SKM-1 (cell line): ENCODE measurements at regions not wholly inside any gene's neighbourhood (a gene's known extent, or its start where the extent isn't known, plus 50 kb on each side); places are given as distances from the start of the nearest gene placed in this dataset.
"Not testable (repeated sequence)": the region's sequence is repeated elsewhere in the genome, so short reads cannot be mapped to it uniquely, and the experiment has no call there.

Source experiments
- DNase-seq: peaks from one replicate; lab custom pipeline; 2025; ENCODE audit not compliant: unreplicated experiment; lab: John Stamatoyannopoulos, UW

- DNase-seq: no peak
These were observed 54.8 kb downstream of the OTUD1 start for GRCh38 chr10:23493711-23494110.

GRCh38 chr10:23496727-23497126, 57.9 kb downstream of the OTUD1 start:
- DNase-seq: no peak

DNA sequence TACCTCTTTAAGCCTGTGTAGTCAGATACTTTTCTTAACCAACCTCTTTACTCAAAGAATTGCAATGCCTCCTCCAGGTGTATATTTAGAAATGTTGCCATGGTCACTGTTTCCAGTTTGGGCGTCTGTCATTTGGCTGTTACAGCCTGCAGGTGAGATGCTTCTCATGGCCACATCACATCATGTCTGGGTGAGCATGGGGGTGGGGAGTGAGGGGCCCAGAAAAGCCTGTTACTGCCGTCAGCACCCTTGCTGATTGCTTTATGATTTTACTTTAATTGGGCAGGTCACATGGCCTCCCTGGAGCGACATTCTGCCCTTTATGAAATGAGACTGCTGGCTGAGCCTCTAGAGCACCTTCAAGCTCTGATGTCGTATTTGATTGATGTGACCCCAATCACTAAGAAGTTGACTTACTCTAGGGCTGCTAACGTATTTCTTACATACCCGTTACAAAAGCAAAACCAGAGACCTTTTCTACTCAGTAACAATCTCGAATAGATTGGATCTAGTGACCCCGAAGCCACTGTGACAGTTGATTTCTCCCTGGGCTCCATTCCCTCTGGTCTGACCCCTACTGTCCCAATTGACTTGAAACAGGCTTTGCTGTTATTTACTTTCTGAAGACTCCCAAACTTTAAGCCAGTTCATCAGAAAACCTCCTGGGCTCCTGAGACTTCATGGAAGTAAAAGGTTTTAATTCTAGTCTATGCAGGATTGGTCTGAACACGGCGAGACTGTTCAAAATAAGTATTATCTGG, 60.7 kb downstream of the OTUD1 start:
- no peak for DNase-seq

GRCh38 chr10:23505797-23506465, 67.1 kb downstream of the OTUD1 start:
- no peak for DNase-seq

- DNase-seq: no peak
These were observed 73.6 kb downstream of the OTUD1 start for GRCh38 chr10:23512355-23513058.

DNA sequence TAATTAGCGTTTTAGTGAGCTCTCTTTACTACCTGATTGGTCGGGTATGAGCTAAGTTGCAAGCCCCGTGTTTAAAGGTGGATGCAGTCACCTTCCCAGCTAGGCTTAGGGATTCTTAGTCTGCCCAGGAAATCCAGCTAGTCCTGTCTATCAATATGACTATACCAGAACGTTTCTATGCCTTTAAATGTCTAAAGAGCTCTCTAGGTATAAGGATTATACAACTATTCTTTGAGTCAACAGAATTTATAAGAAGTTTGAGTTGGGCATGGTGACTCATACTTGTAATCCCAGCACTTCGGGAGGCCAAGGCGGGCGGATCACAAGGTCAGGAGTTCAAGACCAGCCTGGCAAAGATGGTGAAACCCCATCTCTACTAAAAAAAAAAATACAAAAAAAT, 74.7 kb downstream of the OTUD1 start:
- DNase-seq: not testable (repeated sequence)

DNA sequence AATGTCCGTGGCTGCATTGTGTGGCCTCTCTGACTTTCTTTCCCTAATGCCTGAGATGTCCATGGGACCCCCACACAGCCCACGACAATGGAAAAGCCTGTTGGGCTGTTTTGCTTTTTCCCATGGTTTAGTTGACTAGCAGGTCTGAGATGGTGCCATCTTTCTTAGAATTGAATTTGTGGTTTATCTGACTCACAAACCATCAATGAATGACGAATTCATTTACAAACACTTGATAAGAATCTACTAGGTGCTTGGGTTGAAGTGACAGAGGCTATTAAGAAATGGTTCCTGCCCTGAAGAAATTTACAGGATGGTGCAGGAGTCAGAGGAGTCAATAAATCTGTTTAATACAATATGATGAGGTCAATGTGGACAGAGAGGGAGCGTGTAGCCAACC, 75.4 kb downstream of the OTUD1 start:
- no peak for DNase-seq

DNA sequence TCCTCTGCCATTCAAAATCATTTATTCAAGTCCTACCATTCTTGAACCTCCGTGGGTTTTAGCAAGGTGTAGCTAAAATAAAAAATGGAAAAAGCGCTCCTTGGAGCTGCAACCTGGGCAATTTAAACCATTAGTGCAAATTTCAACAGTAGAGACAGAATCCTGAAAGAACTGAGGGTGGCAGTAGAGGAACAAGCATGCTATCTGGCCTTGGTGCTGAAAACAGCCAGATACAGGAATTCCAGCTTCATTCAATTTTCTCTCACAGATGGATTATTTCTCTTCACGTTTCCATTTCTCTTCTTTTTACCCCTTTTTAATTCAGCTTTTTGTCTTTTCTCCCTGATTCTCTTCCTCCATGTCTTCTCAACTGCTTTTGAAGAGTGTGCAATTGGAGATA, 77.7 kb downstream of the OTUD1 start:
- no peak for DNase-seq

GRCh38 chr10:23517155-23517554, 78.3 kb downstream of the OTUD1 start:
- no peak for DNase-seq

DNA sequence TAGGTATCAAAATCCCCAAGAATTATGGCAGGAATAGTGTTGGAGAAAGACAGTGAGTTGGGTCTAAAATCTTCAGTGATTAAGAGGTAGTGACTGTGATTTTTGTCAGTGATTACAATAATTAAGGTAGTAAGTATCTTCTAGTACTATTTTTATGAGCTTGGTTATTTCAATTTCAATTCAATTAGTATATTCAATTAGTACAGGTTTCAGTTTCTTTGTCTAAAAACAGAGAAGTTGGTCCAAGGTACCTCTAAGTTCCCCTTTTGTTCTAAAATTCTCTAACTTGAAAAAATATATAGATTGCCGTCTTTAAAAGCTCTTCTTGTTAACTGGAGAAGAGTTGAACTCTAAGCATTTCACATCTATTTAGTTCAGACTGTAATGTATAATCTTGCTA, 82.9 kb downstream of the OTUD1 start:
- no peak for DNase-seq

GRCh38 chr10:23522345-23522744, 83.5 kb downstream of the OTUD1 start:
- no peak for DNase-seq

DNA sequence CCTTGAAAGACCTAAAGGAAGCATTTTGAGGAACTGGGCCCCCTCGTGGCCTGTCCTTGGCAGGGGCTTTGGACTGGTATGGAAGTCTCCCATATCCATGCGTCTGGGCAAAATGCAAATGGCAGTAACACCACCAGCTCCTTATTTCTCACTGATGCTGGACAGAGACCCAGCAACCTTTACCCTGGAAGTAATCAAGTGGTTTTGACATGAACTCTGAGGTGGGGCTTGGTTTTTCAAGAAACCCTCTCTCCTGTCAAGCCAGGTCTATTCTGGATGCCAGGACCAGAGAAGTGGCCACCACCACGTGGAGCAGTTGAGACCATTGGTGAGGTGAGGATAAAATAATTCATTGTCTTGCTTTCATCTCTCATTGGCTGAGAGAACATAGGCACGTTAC, 84.4 kb downstream of the OTUD1 start:
- no peak for DNase-seq

- DNase-seq: no peak
These were observed 86.5 kb downstream of the OTUD1 start for GRCh38 chr10:23525406-23525805.

DNA sequence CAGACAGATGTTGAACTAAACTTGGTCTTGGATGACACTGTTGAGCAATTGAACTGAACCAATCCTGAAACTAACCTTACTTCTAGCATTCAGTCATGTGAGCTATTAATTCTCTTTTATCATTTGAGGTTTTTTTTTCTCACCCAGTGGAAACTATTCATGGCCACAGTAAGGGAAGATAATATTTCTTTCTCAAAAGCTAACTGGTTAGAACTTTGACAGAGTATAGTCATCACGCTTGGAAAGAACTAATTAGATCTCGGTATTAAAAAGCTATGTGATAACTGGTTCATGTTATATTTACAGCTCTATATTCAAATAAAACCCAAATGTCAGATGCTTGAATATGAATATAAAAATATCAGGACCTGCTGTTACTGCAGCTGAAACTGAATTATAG, 89.5 kb downstream of the OTUD1 start:
- DNase-seq: no peak

DNA sequence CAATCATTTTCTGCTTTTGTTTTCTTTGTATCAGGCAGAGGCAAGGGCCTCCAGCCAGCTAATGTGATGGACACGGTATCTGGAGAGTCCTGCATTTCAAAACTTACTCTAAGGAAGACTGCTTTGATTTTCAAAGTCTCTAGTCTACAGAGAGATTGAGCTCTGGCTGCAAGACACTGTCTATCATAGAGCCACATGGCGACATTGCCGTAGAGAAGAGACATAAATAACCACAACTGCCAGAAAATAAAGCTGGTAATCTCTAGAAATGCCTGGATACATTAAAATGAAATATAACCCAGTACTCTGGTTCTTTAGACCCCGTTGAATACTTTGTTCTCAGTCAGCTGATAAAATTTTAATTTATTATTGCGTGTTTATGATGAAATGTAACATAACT, 90.8 kb downstream of the OTUD1 start:
- no peak for DNase-seq

DNA sequence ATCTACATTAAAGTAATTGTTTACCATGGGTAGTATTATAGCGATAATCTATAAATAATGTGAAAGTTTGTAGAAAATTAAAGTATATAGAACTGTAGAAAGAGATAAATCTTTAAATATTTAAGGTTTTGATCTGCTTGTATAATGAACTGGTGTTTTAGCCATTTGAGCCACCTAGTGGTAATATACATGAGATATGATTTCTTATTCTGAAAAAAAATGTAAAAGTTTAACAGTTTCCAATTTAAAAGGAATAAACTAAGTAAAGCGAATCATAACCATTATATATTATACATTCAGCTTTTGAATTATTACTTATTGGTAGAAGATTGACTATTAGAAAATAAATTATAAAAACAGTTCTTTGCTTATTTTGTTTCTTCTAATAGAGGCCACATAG, 91.2 kb downstream of the OTUD1 start:
- DNase-seq: no peak

DNA sequence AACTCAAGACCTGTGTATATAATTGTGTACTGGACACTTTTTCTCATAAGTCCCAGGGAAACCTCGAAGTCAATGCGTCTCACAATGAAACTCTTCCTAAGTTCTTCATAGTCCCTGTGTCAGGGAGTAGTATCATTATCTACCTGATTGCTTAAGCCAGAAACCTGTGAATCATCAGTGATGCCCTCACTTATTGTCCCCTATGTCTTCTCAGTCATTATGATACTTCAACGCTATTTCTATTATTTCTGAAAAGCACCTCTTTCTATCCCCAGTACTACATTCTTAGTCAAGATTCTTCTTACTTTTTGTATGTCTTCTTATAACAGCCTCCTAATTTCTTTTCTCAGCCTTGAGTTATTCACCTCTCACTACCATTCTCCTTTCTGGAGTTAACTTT, 94.3 kb downstream of the OTUD1 start:
- DNase-seq: no peak

- DNase-seq: no peak
These were observed 95.5 kb downstream of the OTUD1 start for GRCh38 chr10:23534326-23534725.

DNA sequence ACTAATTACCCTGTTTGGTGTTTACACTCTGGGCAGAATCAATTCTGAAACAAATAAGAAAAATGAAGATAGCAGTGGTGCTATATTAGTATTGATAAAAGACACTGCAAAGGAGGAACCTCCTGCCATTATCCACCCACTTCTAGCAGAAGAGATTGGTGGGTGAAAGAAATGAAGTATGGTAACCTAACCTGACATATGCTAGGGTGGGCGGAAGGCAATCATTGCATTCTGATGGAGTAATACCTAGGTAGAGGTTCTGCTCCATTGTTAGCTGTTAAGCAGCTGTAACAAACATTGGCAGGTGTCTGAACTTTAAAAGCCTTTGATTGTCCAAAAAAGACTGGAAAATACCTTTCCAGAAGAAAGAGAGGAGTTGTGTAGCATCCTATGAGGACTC, 95.9 kb downstream of the OTUD1 start:
- no peak for DNase-seq

DNA sequence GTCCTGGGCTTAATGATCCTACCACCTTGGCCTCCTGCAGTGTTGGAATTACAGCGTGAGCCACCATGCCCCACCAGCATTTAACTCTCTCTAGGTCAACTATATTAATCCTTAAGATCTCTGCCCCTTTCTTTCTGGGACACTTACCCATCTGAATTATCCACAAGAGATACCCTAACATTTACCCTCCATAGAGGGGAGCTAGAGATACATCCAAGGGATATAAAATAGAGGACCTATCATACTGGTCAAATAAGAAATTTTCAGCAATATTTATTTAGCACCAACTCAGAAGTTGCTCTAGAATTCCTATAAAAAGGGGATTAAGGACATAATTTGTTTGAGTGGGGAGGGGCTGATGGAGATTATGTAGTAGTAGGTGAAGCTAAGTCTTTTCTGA, 96.5 kb downstream of the OTUD1 start:
- no peak for DNase-seq

- no peak for DNase-seq
These were observed 100.1 kb downstream of the OTUD1 start for GRCh38 chr10:23538968-23539367.

- peak; percentile 42 for DNase-seq
These were observed 101.6 kb downstream of the OTUD1 start for GRCh38 chr10:23540401-23541030.
